Liver (tissue), 8 donors: ENCODE measurements at regions not wholly inside any gene's neighbourhood (a gene's known extent, or its start where the extent isn't known, plus 50 kb on each side); places are given as distances from the start of the nearest gene placed in this dataset.

Source experiments
- DNase-seq: peaks from one replicate; pipeline ENCODE4 v3.0.0-alpha.2; 2017; ENCODE audit warnings: low spot score
- H3K27ac ChIP-seq, 2 donors: one replicate each; pipeline ENCODE4 v1.7.0; 2013; ENCODE audit warnings: inconsistent platforms in 2 of 2, low read length in 2 of 2, control low read depth in 1 of 2, low read depth in 1 of 2, mild to moderate bottlenecking in 1 of 2
- H3K27me3 ChIP-seq, 4 donors: one replicate each; pipeline versions ENCODE4 v1.6.1 to v1.7.0; 2013; ENCODE audit warnings: low read length in 3 of 4, inconsistent platforms in 1 of 4, mild to moderate bottlenecking in 1 of 4, moderate library complexity in 1 of 4; ENCODE audit not compliant: control insufficient read depth in 4 of 4, insufficient read depth in 4 of 4
- H3K36me3 ChIP-seq, 4 donors: one replicate each; pipeline versions ENCODE4 v1.6.1 to v1.7.0; 2013; ENCODE audit warnings: low read length in 3 of 4, mild to moderate bottlenecking in 3 of 4, low read depth in 1 of 4, moderate library complexity in 1 of 4; ENCODE audit not compliant: control insufficient read depth in 4 of 4, insufficient read depth in 3 of 4
- H3K4me1 ChIP-seq, 4 donors: one replicate each; pipeline versions ENCODE4 v1.6.1 to v1.7.0; 2013; ENCODE audit warnings: low read length in 3 of 4, mild to moderate bottlenecking in 3 of 4, moderate library complexity in 1 of 4; ENCODE audit not compliant: control insufficient read depth in 4 of 4, insufficient read depth in 4 of 4
- H3K4me3 ChIP-seq, 3 donors: one replicate each; pipeline versions ENCODE4 v1.6.1 to v1.7.0; 2013; ENCODE audit warnings: low read length in 3 of 3, control low read depth in 1 of 3, low read depth in 1 of 3, mild to moderate bottlenecking in 1 of 3
- H3K9ac ChIP-seq, 2 donors: one replicate each; pipeline ENCODE4 v1.7.0; 2013; ENCODE audit warnings: low read length in 2 of 2, mild to moderate bottlenecking in 2 of 2, moderate library complexity in 2 of 2, control low read depth in 1 of 2, low read depth in 1 of 2
- H3K9me3 ChIP-seq, 4 donors: one replicate each; pipeline versions ENCODE4 v1.6.1 to v1.7.0; 2013; ENCODE audit warnings: low read length in 3 of 4; ENCODE audit not compliant: control insufficient read depth in 4 of 4
- CTCF ChIP-seq: fragments of 150-350 bp; IDR thresholded peaks from 2 replicates; pipeline ENCODE4 v1.5.1; 2017; ENCODE audit warnings: improper control_type of control experiment, low read depth, low read length; ENCODE audit not compliant: missing input control
- EGR1 ChIP-seq, 2 donors: IDR thresholded peaks; 2 replicates each; pipeline ENCODE4 v1.6.1; 2016 to 2018; ENCODE audit warnings: antibody characterized with exemption in 2 of 2, low read depth in 2 of 2
- FOXA1 ChIP-seq: IDR thresholded peaks from 2 replicates; pipeline ENCODE4 v1.6.1; 2016; ENCODE audit warnings: antibody characterized with exemption
- FOXA2 ChIP-seq: IDR thresholded peaks from 2 replicates; pipeline ENCODE4 v1.6.1; 2016; ENCODE audit warnings: antibody characterized with exemption
- HNF4A ChIP-seq, 2 donors: conservative IDR thresholded peaks; 2 replicates each; pipeline ENCODE4 v1.6.1; 2016; ENCODE audit warnings: antibody characterized with exemption in 2 of 2, mild to moderate bottlenecking in 2 of 2
- HNF4G ChIP-seq: IDR thresholded peaks from 2 replicates; pipeline ENCODE4 v1.6.1; 2016; ENCODE audit warnings: antibody characterized with exemption
- MAX ChIP-seq: IDR thresholded peaks from 2 replicates; pipeline ENCODE4 v1.6.1; 2016; ENCODE audit warnings: antibody characterized with exemption
- NR2F2 ChIP-seq: IDR thresholded peaks from 2 replicates; pipeline ENCODE4 v1.6.1; 2016; ENCODE audit warnings: antibody characterized with exemption
- RAD21 ChIP-seq, 2 donors: IDR thresholded peaks; 2 replicates each; pipeline ENCODE4 v1.6.1; 2016; ENCODE audit warnings: antibody characterized with exemption in 2 of 2, mild to moderate bottlenecking in 2 of 2
- RXRA ChIP-seq, 2 donors: IDR thresholded peaks; 2 replicates each; pipeline ENCODE4 v1.6.1; 2017 to 2018; ENCODE audit warnings: antibody characterized with exemption in 2 of 2, mild to moderate bottlenecking in 1 of 2
- TAF1 ChIP-seq: conservative IDR thresholded peaks from 2 replicates; pipeline ENCODE4 v1.6.1; 2016; ENCODE audit warnings: antibody characterized with exemption, mild to moderate bottlenecking
- WGBS: extraction: QIAGEN DNeasy Blood & Tissue Kit; methylation state at CpG from one replicate; pipeline ENCODE4 v1.1.7; 2013; 5-methylcytosine and 5-hydroxymethylcytosine counted together
- TF ChIP-seq, protein P1 (sequence below): IDR thresholded peaks from 2 replicates; pipeline ENCODE4 v1.6.1; 2016; ENCODE audit warnings: antibody characterized with exemption
- TF ChIP-seq, protein P2 (sequence below): IDR thresholded peaks from 2 replicates; pipeline ENCODE4 v1.6.1; 2016; ENCODE audit warnings: antibody characterized with exemption, mild to moderate bottlenecking
- donor health status: healthy.
- donor health status: healthy.
- donor health status: healthy.
- donor health status: healthy.
- donor health status: healthy.

- Histone ChIP-seq H3K4me3 (no peak overlapping the region), H3K9me3 (no peaks in the 10 kb centered on the region), H3K27ac (no peak overlapping the region), H3K27me3 (no peaks in the 10 kb centered on the region), H3K4me1 (no peaks in the 10 kb centered on the region), H3K36me3 (no peaks in the 10 kb centered on the region), H3K9ac (no peak overlapping the region)
- 49% methylated on average over 3 of the region's 3 CpGs for WGBS
- no peak for DNase-seq
- no peak for TF ChIP-seq CTCF
- TF ChIP-seq RAD21 (IDR thresholded peaks at IDR 0.05), result no peak
- no peak for TF ChIP-seq NR2F2
- no peak for TF ChIP-seq FOXA2
- no peak for TF ChIP-seq FOXA1
- TF ChIP-seq, protein P1, sequence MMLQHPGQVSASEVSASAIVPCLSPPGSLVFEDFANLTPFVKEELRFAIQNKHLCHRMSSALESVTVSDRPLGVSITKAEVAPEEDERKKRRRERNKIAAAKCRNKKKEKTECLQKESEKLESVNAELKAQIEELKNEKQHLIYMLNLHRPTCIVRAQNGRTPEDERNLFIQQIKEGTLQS, result no peak
- TF ChIP-seq, protein P2, sequence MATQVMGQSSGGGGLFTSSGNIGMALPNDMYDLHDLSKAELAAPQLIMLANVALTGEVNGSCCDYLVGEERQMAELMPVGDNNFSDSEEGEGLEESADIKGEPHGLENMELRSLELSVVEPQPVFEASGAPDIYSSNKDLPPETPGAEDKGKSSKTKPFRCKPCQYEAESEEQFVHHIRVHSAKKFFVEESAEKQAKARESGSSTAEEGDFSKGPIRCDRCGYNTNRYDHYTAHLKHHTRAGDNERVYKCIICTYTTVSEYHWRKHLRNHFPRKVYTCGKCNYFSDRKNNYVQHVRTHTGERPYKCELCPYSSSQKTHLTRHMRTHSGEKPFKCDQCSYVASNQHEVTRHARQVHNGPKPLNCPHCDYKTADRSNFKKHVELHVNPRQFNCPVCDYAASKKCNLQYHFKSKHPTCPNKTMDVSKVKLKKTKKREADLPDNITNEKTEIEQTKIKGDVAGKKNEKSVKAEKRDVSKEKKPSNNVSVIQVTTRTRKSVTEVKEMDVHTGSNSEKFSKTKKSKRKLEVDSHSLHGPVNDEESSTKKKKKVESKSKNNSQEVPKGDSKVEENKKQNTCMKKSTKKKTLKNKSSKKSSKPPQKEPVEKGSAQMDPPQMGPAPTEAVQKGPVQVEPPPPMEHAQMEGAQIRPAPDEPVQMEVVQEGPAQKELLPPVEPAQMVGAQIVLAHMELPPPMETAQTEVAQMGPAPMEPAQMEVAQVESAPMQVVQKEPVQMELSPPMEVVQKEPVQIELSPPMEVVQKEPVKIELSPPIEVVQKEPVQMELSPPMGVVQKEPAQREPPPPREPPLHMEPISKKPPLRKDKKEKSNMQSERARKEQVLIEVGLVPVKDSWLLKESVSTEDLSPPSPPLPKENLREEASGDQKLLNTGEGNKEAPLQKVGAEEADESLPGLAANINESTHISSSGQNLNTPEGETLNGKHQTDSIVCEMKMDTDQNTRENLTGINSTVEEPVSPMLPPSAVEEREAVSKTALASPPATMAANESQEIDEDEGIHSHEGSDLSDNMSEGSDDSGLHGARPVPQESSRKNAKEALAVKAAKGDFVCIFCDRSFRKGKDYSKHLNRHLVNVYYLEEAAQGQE, result no peak
- TF ChIP-seq TAF1, result no peak
Measured at GRCh38 chr16:51383909-51384308, 232.8 kb upstream of the SALL1 start.

DNA sequence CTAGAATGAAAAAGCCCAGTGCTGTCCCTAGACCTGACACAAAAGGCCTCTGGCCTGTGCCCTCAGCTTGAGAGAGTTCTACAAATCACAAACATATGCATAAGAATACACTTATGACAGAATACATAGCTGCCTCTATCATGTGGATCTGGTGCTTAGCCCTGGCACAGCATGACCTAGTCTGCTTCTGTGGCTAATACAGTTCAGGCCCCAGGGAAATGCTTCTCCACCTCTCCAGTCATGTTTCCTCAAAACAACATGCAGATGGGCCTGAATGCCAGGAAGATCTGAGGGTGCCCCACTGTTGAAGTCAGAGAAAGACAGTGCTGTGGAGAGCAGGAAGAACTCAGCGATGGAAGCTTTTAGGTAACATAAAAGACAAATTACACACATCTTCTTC lies 231.9 kb upstream of the SALL1 start:
- H3K36me3 ChIP-seq, result no peaks in the 10 kb centered on the region
- no peak overlapping the region for H3K27ac ChIP-seq
- no peak overlapping the region for H3K9ac ChIP-seq
- TF ChIP-seq, protein P1, result no peak
- TF ChIP-seq RXRA (IDR thresholded peaks at IDR 0.05), result no peak
- no peak for TF ChIP-seq MAX
- TF ChIP-seq EGR1 (IDR thresholded peaks at IDR 0.05; ENCODE audit: low read depth in 2 of 2), result no peak
- TF ChIP-seq FOXA2, result no peak
- TF ChIP-seq HNF4G, result no peak
- no peak for TF ChIP-seq HNF4A (conservative IDR thresholded peaks at IDR 0.05)
- no peak for TF ChIP-seq NR2F2
- H3K9me3 ChIP-seq, result no peaks in the 10 kb centered on the region
- WGBS, result 85% methylated on average over 1 of the region's 1 CpG
- DNase-seq, result no peak
- no peaks in the 10 kb centered on the region for H3K27me3 ChIP-seq
- no peak overlapping the region for H3K4me3 ChIP-seq
- no peaks in the 10 kb centered on the region for H3K4me1 ChIP-seq

DNA sequence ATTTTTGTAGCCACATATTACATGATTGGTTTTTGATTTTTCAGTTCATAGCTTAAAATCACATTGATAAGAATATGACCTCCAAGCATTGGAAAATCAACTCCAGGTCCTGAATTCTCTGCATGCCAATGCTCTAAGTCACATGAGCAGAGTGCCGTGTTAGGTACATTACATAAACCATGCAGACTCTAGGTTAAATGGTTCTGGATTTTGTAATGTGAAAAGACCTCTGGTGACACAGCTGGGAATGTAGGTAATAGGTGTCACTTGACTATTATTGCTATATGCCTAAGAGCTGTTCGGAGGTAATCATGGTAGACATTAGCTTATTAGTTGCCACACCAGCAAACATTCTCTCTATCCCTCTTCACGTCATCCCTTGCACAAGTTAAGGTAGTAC lies 231.1 kb upstream of the SALL1 start:
- Histone ChIP-seq H3K27me3 (no peaks in the 10 kb centered on the region), H3K9ac (no peak overlapping the region), H3K36me3 (no peaks in the 10 kb centered on the region), H3K4me3 (no peak overlapping the region), H3K4me1 (no peaks in the 10 kb centered on the region), H3K27ac (no peak overlapping the region), H3K9me3 (no peaks in the 10 kb centered on the region)
- no peak for DNase-seq
- TF ChIP-seq CTCF, result no peak
- TF ChIP-seq NR2F2, result no peak
- peak in 1 of 2 donors; percentile 29 for TF ChIP-seq RXRA (IDR thresholded peaks at IDR 0.05)
- WGBS, result 67% methylated on average over 3 of the region's 3 CpGs
